Panc1 (cell line): ENCODE measurements at regions not wholly inside any gene's neighbourhood (a gene's known extent, or its start where the extent isn't known, plus 50 kb on each side); places are given as distances from the start of the nearest gene placed in this dataset.

ENCODE experiments used
- ATAC-seq: fragments of 200-7000 bp; cut with Tn5 transposase; 2 replicates; pipeline ENCODE4 v1.9.1; 2020; ENCODE audit warnings: mild to moderate bottlenecking, moderate library complexity
- BruUV-seq: library from RNA; stranded (reverse); fragments of 400-500 nt; replicated peaks from 2 replicates; lab custom pipeline; 2021; lab: Mats Ljungman, UMichigan
- CTCF ChIA-PET: fragments of 300-600 bp; sonication (Branson Sonifier 250); formaldehyde crosslinking; loops from one replicate; lab custom pipeline; 2022; ENCODE audit warnings: antibody characterized with exemption; lab: Charles Lee
- POLR2A ChIA-PET: fragments of 300-600 bp; sonication (Branson Sonifier 250); formaldehyde crosslinking; loops from one replicate; lab custom pipeline; 2022; ENCODE audit warnings: antibody characterized with exemption; lab: Charles Lee
- DNase-seq: peaks from one replicate; pipeline ENCODE4 v3.0.0-alpha.2; 2010; ENCODE audit warnings: low read depth, low spot score
- H3K27ac ChIP-seq: 2 replicates; pipeline ENCODE4 v1.5.1; 2011; ENCODE audit warnings: mild to moderate bottlenecking, low read length, inconsistent platforms
- H3K27me3 ChIP-seq: fragments of 200-500 bp; sonication (Bioruptor generic); 2 replicates; pipeline ENCODE4 v1.6.0; 2014; ENCODE audit warnings: low read length, inconsistent platforms; ENCODE audit not compliant: control insufficient read depth, insufficient read depth
- H3K36me3 ChIP-seq: fragments of 200-500 bp; sonication (Bioruptor generic); 2 replicates; pipeline ENCODE4 v1.5.1; 2014; ENCODE audit warnings: inconsistent platforms, mild to moderate bottlenecking, low read length, moderate library complexity; ENCODE audit not compliant: control insufficient read depth, insufficient read depth
- H3K4me1 ChIP-seq: 2 replicates; pipeline ENCODE4 v1.5.1; 2011; ENCODE audit warnings: inconsistent platforms, mild to moderate bottlenecking, low read length, moderate library complexity; ENCODE audit not compliant: control insufficient read depth, insufficient read depth
- H3K4me3 ChIP-seq, 2 experiments: 2 replicates each; pipeline ENCODE4 v1.5.1; 2011 to 2012; ENCODE audit warnings: low read depth in 2 of 2, low read length in 2 of 2, mild to moderate bottlenecking in 2 of 2, inconsistent platforms in 1 of 2, moderate library complexity in 1 of 2
- H3K9me3 ChIP-seq: fragments of 200-500 bp; sonication (Bioruptor generic); 2 replicates; pipeline ENCODE4 v1.5.1; 2014; ENCODE audit warnings: low read depth, mild to moderate bottlenecking, inconsistent platforms, low read length, moderate library complexity; ENCODE audit not compliant: control insufficient read depth, insufficient read depth
- CTCF ChIP-seq: fragments of 450-650 bp; IDR thresholded peaks from 2 replicates; pipeline ENCODE4 v1.5.1; 2017; ENCODE audit warnings: mild to moderate bottlenecking
- POLR2AphosphoS5 ChIP-seq: IDR thresholded peaks from 2 replicates; pipeline ENCODE4 v1.6.1; 2012; ENCODE audit warnings: mild to moderate bottlenecking, low read depth, low read length, moderate library complexity
- REST ChIP-seq, 2 experiments: IDR thresholded peaks; 2 replicates each; pipeline ENCODE4 v1.6.1; 2011 to 2012; ENCODE audit warnings: low read depth in 2 of 2, control low read depth in 1 of 2, low read length in 1 of 2, mild to moderate bottlenecking in 1 of 2, moderate library complexity in 1 of 2; ENCODE audit not compliant: insufficient read depth in 1 of 2
- SIN3A ChIP-seq: IDR thresholded peaks from 2 replicates; pipeline ENCODE4 v1.6.1; 2012; ENCODE audit warnings: low read depth, mild to moderate bottlenecking, low read length, moderate library complexity, borderline replicate concordance; ENCODE audit not compliant: insufficient read depth
- TCF7L2 ChIP-seq: IDR thresholded peaks from 2 replicates; pipeline ENCODE4 v1.6.1; 2011; ENCODE audit warnings: mild to moderate bottlenecking, low read depth, low read length, inconsistent platforms
- in situ Hi-C: cut with HindIII; loops from 2 replicates; pipeline ENCODE4 v1.10.0; 2016; ENCODE audit warnings: low sequenced_read_pairs, low pct_unique_long_range_greater_than_20kb
- intact Hi-C: fragments of 100-400 bp; cut with micrococcal nuclease; formaldehyde crosslinking; loops from one replicate; pipeline ENCODE4 v1.10.0; 2022; ENCODE audit not compliant: unreplicated experiment

- intact Hi-C loops (no loop called here), in situ Hi-C loops (no loop called here)
- Histone ChIP-seq H3K27ac (no peak overlapping the region), H3K9me3 (no peaks in the 10 kb centered on the region), H3K4me3 (no peak overlapping the region), H3K27me3 (no peaks in the 10 kb centered on the region; the same call in 1 of the 2 replicates), H3K36me3 (no peaks in the 10 kb centered on the region), H3K4me1 (0 out of 2 replicates have a peak, but pooled peaks cover 1% of the 10 kb centered on the region)
- ChIA-PET CTCF (no interaction called here), POLR2A (no interaction called here)
- DNase-seq, result no peak
- TF ChIP-seq SIN3A, result no peak
- no peak for TF ChIP-seq POLR2AphosphoS5
- TF ChIP-seq REST (IDR thresholded peaks at IDR 0.05; ENCODE audit: insufficient read depth in 1 of 2, low read depth in 2 of 2, low read length in 1 of 2), result no peak
- no peak for TF ChIP-seq TCF7L2
- no peak for TF ChIP-seq CTCF
- no peak for ATAC-seq
- BruUV-seq, result no TSS peak
Observed at GRCh38 chr15:31970007-31970406, 60.3 kb upstream of the CHRNA7 start.

- TF ChIP-seq REST (IDR thresholded peaks at IDR 0.05; ENCODE audit: insufficient read depth in 1 of 2, low read depth in 2 of 2, low read length in 1 of 2), result no peak
- no peak for TF ChIP-seq TCF7L2
- TF ChIP-seq CTCF, result no peak
- no peak for TF ChIP-seq SIN3A
- no peak for TF ChIP-seq POLR2AphosphoS5
- intact Hi-C loops (no loop called here), in situ Hi-C loops (no loop called here)
- Histone ChIP-seq H3K4me3 (no peak overlapping the region), H3K4me1 (0 out of 2 replicates have a peak, but pooled peaks cover 5% of the 10 kb centered on the region), H3K9me3 (no peaks in the 10 kb centered on the region), H3K36me3 (no peaks in the 10 kb centered on the region), H3K27me3 (no peaks in the 10 kb centered on the region; the same call in 1 of the 2 replicates), H3K27ac (no peak overlapping the region)
- CTCF ChIA-PET, result interaction anchor here (1.0 kb wide), 1 partner anchor 92 kb away, joined by 3 read pairs; no protein-coding TSS in a partner anchor
- POLR2A ChIA-PET, result no interaction called here
- no peak for DNase-seq
- ATAC-seq, result no peak
- no TSS peak for BruUV-seq
Observed at GRCh38 chr15:31973197-31973596, 57.1 kb upstream of the CHRNA7 start.
